ENCODE measurements at regions not wholly inside any gene's neighbourhood (a gene's known extent, or its start where the extent isn't known, plus 50 kb on each side); places are given as distances from the start of the nearest gene placed in this dataset.
"Not testable (repeated sequence)": the region's sequence is repeated elsewhere in the genome, so short reads cannot be mapped to it uniquely, and the experiment has no call there.

GRCh38 chr5:43804723-43805122 is 201.7 kb downstream of the NNT start:
- no peak for DNase-seq

GRCh38 chr5:43804041-43804440 is 201.1 kb downstream of the NNT start:
- no peak for DNase-seq

GRCh38 chr5:43802651-43803050 is 199.7 kb downstream of the NNT start:
- no peak for DNase-seq

- DNase-seq: no peak
Measured at GRCh38 chr5:43802119-43802518, 199.1 kb downstream of the NNT start.

GRCh38 chr5:43798740-43799139 is 195.8 kb downstream of the NNT start:
- DNase-seq: no peak

- DNase-seq: not testable (repeated sequence)
Measured at GRCh38 chr5:43791880-43792279, 188.9 kb downstream of the NNT start.

GRCh38 chr5:43785198-43785597 is 182.2 kb downstream of the NNT start:
- DNase-seq: no peak

GRCh38 chr5:43780586-43780985 is 177.6 kb downstream of the NNT start:
- DNase-seq: no peak

- no peak for DNase-seq
Measured at GRCh38 chr5:43774881-43775399, 172.0 kb downstream of the NNT start.

GRCh38 chr5:43773478-43773844 is 170.5 kb downstream of the NNT start:
- no peak for DNase-seq

- DNase-seq: no peak
Measured at GRCh38 chr5:43772764-43773477, 169.9 kb downstream of the NNT start.

- DNase-seq: no peak
Measured at GRCh38 chr5:43772458-43772763, 169.4 kb downstream of the NNT start.

- DNase-seq: no peak
Measured at GRCh38 chr5:43771611-43772031, 168.6 kb downstream of the NNT start.

GRCh38 chr5:43769571-43770355 is 166.8 kb downstream of the NNT start:
- DNase-seq: no peak
